ENCODE measurements at regions not wholly inside any gene's neighbourhood (a gene's known extent, or its start where the extent isn't known, plus 50 kb on each side); places are given as distances from the start of the nearest gene placed in this dataset.

- TF ChIP-seq, protein P1, sequence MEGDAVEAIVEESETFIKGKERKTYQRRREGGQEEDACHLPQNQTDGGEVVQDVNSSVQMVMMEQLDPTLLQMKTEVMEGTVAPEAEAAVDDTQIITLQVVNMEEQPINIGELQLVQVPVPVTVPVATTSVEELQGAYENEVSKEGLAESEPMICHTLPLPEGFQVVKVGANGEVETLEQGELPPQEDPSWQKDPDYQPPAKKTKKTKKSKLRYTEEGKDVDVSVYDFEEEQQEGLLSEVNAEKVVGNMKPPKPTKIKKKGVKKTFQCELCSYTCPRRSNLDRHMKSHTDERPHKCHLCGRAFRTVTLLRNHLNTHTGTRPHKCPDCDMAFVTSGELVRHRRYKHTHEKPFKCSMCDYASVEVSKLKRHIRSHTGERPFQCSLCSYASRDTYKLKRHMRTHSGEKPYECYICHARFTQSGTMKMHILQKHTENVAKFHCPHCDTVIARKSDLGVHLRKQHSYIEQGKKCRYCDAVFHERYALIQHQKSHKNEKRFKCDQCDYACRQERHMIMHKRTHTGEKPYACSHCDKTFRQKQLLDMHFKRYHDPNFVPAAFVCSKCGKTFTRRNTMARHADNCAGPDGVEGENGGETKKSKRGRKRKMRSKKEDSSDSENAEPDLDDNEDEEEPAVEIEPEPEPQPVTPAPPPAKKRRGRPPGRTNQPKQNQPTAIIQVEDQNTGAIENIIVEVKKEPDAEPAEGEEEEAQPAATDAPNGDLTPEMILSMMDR (conservative IDR thresholded peaks at IDR 0.05; ENCODE audit: low read length): no peak
- no peak for TF ChIP-seq EZH2phosphoT487 (IDR thresholded peaks at IDR 0.05; ENCODE audit: borderline replicate concordance)
These were observed 408.8 kb upstream of the ASIC2 start for GRCh38 chr17:33701910-33702309.

Measured in Loucy (cell line).